LNCaP clone FGC (cell line): ENCODE measurements at regions not wholly inside any gene's neighbourhood (a gene's known extent, or its start where the extent isn't known, plus 50 kb on each side); places are given as distances from the start of the nearest gene placed in this dataset.

Experiments
- DNase-seq: peaks from one replicate; pipeline ENCODE4 v3.0.0-alpha.2; 2011; ENCODE audit warnings: low read depth
- H3K4me3 ChIP-seq: 2 replicates; pipeline ENCODE4 v1.5.1; 2011; ENCODE audit warnings: mild to moderate bottlenecking, low read depth, low read length, control low read depth
- CTCF ChIP-seq: IDR thresholded peaks from 2 replicates; pipeline ENCODE4 v1.5.1; 2012; ENCODE audit warnings: mild to moderate bottlenecking; ENCODE audit not compliant: control insufficient read depth, insufficient read depth; ENCODE audit errors: extremely low read depth

- H3K4me3 ChIP-seq: no peak overlapping the region
- no peak for DNase-seq
- no peak for TF ChIP-seq CTCF
Measured at GRCh38 chr4:138899999-138900398, 115.6 kb upstream of the NOCT start.

DNA sequence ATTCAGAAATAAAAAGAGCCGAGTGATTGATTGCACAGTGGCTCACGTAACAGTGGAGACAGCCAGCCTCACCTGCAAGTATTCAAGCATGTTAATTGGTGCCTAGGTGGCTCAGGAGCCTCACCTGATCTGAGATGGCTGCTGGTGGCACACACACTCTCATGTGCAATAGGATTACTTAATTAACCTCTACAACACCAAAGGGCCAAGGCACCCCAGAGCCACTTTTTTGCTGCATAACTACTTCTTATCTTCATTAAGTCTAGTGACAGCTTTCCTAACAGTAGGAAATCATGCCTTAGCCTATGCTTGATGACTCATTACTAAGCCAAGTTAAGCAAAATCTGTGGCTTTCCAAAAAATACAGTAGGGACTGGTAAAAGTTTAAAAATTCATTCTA lies 117.3 kb upstream of the NOCT start:
- no peak for TF ChIP-seq CTCF
- DNase-seq: no peak
- H3K4me3 ChIP-seq: peak overlapping the region; percentile 35

- H3K4me3 ChIP-seq: peak overlapping the region; percentile 35
- peak; percentile 77 for DNase-seq
- TF ChIP-seq CTCF: no peak
Measured at GRCh38 chr4:138897811-138898226, 117.8 kb upstream of the NOCT start.

- no peak for DNase-seq
- TF ChIP-seq CTCF: no peak
- H3K4me3 ChIP-seq: no peak overlapping the region
Measured at GRCh38 chr4:138894709-138895108, 120.9 kb upstream of the NOCT start.

- no peak overlapping the region for H3K4me3 ChIP-seq
- TF ChIP-seq CTCF: no peak
- no peak for DNase-seq
Measured at GRCh38 chr4:138894011-138894410, 121.6 kb upstream of the NOCT start.

- H3K4me3 ChIP-seq: no peak overlapping the region
- no peak for DNase-seq
- no peak for TF ChIP-seq CTCF
Measured at GRCh38 chr4:138892483-138893407, 122.8 kb upstream of the NOCT start.

DNA sequence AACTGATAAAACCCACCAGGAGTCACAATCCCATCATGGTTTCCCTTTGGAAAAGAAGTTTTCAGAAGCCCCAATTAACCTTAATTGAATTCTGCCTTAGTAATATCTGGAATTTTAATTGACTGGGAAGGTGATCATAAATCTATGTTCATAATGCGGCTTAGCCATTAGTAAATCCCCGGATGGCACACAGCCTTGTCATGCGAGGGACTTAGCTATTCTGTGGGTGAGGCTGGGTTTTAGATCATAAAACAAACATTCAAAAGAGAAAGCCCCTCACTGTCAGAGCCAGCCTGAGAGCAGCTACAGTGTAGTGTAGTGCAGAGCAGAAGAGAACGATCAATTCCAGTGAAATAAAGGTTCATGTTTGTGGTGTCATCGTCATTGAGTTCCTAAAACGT lies 124.0 kb upstream of the NOCT start:
- H3K4me3 ChIP-seq: no peak overlapping the region
- no peak for TF ChIP-seq CTCF
- DNase-seq: no peak
